Calu3 (cell line): ENCODE measurements at regions not wholly inside any gene's neighbourhood (a gene's known extent, or its start where the extent isn't known, plus 50 kb on each side); places are given as distances from the start of the nearest gene placed in this dataset.

ENCODE experiments used
- BruUV-seq: library from RNA; stranded (reverse); fragments of 400-500 nt; replicated peaks from 2 replicates; lab custom pipeline; 2021; lab: Mats Ljungman, UMichigan
- CTCF ChIA-PET: fragments of 300-600 bp; sonication (Branson Sonifier 250); formaldehyde crosslinking; loops from one replicate; lab custom pipeline; 2022; ENCODE audit warnings: antibody characterized with exemption; lab: Charles Lee
- DNase-seq: peaks from one replicate; pipeline ENCODE4 v3.0.0; 2022
- H3K27ac Mint-ChIP-seq: one replicate; pipeline ENCODE4 v1.8.0; 2022; ENCODE audit warnings: mixed read lengths; ENCODE audit not compliant: unreplicated experiment
- H3K27me3 Mint-ChIP-seq: one replicate; pipeline ENCODE4 v1.8.0; 2022; ENCODE audit warnings: mixed read lengths; ENCODE audit not compliant: unreplicated experiment
- H3K36me3 Mint-ChIP-seq: one replicate; pipeline ENCODE4 v1.8.0; 2022; ENCODE audit warnings: mild to moderate bottlenecking, moderate library complexity, mixed read lengths; ENCODE audit not compliant: insufficient read depth, unreplicated experiment
- H3K4me1 Mint-ChIP-seq: one replicate; pipeline ENCODE4 v1.8.0; 2022; ENCODE audit warnings: mild to moderate bottlenecking, low read depth, mixed read lengths; ENCODE audit not compliant: unreplicated experiment
- H3K4me3 Mint-ChIP-seq: one replicate; pipeline ENCODE4 v1.8.0; 2022; ENCODE audit warnings: mild to moderate bottlenecking, low read depth, moderate library complexity, mixed read lengths; ENCODE audit not compliant: unreplicated experiment
- H3K9me3 Mint-ChIP-seq: one replicate; pipeline ENCODE4 v1.8.0; 2022; ENCODE audit warnings: low read depth, mixed read lengths; ENCODE audit not compliant: unreplicated experiment
- CTCF ChIP-seq: fragments of 200-600 bp; IDR thresholded peaks from one replicate; pipeline ENCODE4 v1.8.0; 2022; ENCODE audit warnings: antibody characterized with exemption; ENCODE audit not compliant: unreplicated experiment
- intact Hi-C: fragments of 100-400 bp; cut with micrococcal nuclease; formaldehyde crosslinking; loops from one replicate; pipeline ENCODE4 v1.10.0; 2022; ENCODE audit not compliant: unreplicated experiment

- Mint-ChIP-seq H3K4me3 (no peak overlapping the region), H3K27me3 (no peaks in the 10 kb centered on the region), H3K4me1 (peaks cover 8% of the 10 kb centered on the region), H3K27ac (no peak overlapping the region), H3K9me3 (peaks cover 5% of the 10 kb centered on the region), H3K36me3 (no peaks in the 10 kb centered on the region)
- no peak for DNase-seq
- TF ChIP-seq CTCF = no peak
- BruUV-seq = no TSS peak
- CTCF ChIA-PET = interaction anchor here (2.4 kb wide), 1 partner anchor 10 kb away, joined by 5 read pairs; no protein-coding TSS in a partner anchor
- intact Hi-C loops = no loop called here
These were observed 166.7 kb downstream of the EVX1 start for GRCh38 chr7:27409311-27409710.

GRCh38 chr7:27409776-27410175 lies 167.2 kb downstream of the EVX1 start:
- Mint-ChIP-seq H3K4me3 (no peak overlapping the region), H3K27me3 (no peaks in the 10 kb centered on the region), H3K9me3 (peaks cover 5% of the 10 kb centered on the region), H3K27ac (no peak overlapping the region), H3K36me3 (no peaks in the 10 kb centered on the region), H3K4me1 (peaks cover 8% of the 10 kb centered on the region)
- no TSS peak for BruUV-seq
- TF ChIP-seq CTCF = no peak
- intact Hi-C loops = no loop called here
- CTCF ChIA-PET = interaction anchor here (2.4 kb wide), 1 partner anchor 10 kb away, joined by 5 read pairs; no protein-coding TSS in a partner anchor
- DNase-seq = no peak

- intact Hi-C loops = no loop called here
- H3K4me3 Mint-ChIP-seq = no peak overlapping the region
- no peak for DNase-seq
- BruUV-seq = no TSS peak
- CTCF ChIA-PET = interaction anchor here (2.4 kb wide), 1 partner anchor 8 kb away, joined by 5 read pairs; no protein-coding TSS in a partner anchor
- H3K27me3 Mint-ChIP-seq = no peaks in the 10 kb centered on the region
- TF ChIP-seq CTCF = no peak
- peaks cover 8% of the 10 kb centered on the region for H3K4me1 Mint-ChIP-seq
- H3K27ac Mint-ChIP-seq = no peak overlapping the region
- no peaks in the 10 kb centered on the region for H3K36me3 Mint-ChIP-seq
- peaks cover 5% of the 10 kb centered on the region for H3K9me3 Mint-ChIP-seq
These were observed 168.4 kb downstream of the EVX1 start for GRCh38 chr7:27410812-27411544.

GRCh38 chr7:27412164-27412563 lies 169.6 kb downstream of the EVX1 start:
- no peaks in the 10 kb centered on the region for H3K27me3 Mint-ChIP-seq
- peaks cover 5% of the 10 kb centered on the region for H3K9me3 Mint-ChIP-seq
- CTCF ChIA-PET = no interaction called here
- intact Hi-C loops = no loop called here
- DNase-seq = no peak
- TF ChIP-seq CTCF = no peak
- H3K27ac Mint-ChIP-seq = no peak overlapping the region
- H3K36me3 Mint-ChIP-seq = no peaks in the 10 kb centered on the region
- BruUV-seq = no TSS peak
- no peak overlapping the region for H3K4me3 Mint-ChIP-seq
- H3K4me1 Mint-ChIP-seq = peaks cover 8% of the 10 kb centered on the region
